Stomach (tissue), 8 donors: ENCODE measurements at regions not wholly inside any gene's neighbourhood (a gene's known extent, or its start where the extent isn't known, plus 50 kb on each side); places are given as distances from the start of the nearest gene placed in this dataset.

Source experiments
- DNase-seq, 2 donors: peaks; one replicate each; pipeline versions ENCODE4 v3.0.0 to v3.0.0-alpha.2; 2013 to 2019
- H3K27ac ChIP-seq, 5 donors: fragments of 200-600 bp in 4 of 5; sonication (generic) in 4 of 5; one replicate each; pipeline ENCODE4 v1.5.1; 2013 to 2019; ENCODE audit warnings: mild to moderate bottlenecking in 1 of 5, moderate library complexity in 1 of 5
- H3K27me3 ChIP-seq, 3 donors: fragments of 200-600 bp; sonication (generic); one replicate each; pipeline ENCODE4 v1.5.1; 2017 to 2019; ENCODE audit warnings: mixed run types in 1 of 3
- H3K36me3 ChIP-seq, 4 donors: fragments of 200-600 bp; sonication (generic); 1 replicate in 3 of 4; 2 replicates in 1 of 4; pipeline ENCODE4 v1.5.1; 2016 to 2019
- H3K4me1 ChIP-seq, 4 donors: fragments of 200-600 bp; sonication (generic); one replicate each; pipeline ENCODE4 v1.5.1; 2016 to 2019
- H3K4me3 ChIP-seq, 4 donors: fragments of 200-600 bp; sonication (generic) in 3 of 4; one replicate each; pipeline ENCODE4 v1.5.1; 2016 to 2019; ENCODE audit warnings: mild to moderate bottlenecking in 1 of 4
- H3K9me3 ChIP-seq, 4 donors: fragments of 200-600 bp; sonication (generic); one replicate each; pipeline ENCODE4 v1.5.1; 2016 to 2019
- EP300 ChIP-seq: sonication (generic); formaldehyde crosslinking; IDR thresholded peaks from one replicate; pipeline ENCODE4 v1.6.1; 2017; ENCODE audit warnings: antibody characterized with exemption
- POLR2A ChIP-seq, 4 donors: fragments of 450-650 bp; IDR thresholded peaks; one replicate each; pipeline ENCODE4 v1.6.1; 2016; ENCODE audit warnings: antibody characterized with exemption in 4 of 4, control low read depth in 2 of 4, mild to moderate bottlenecking in 1 of 4, moderate library complexity in 1 of 4
- POLR2AphosphoS5 ChIP-seq, 3 donors: sonication (generic); formaldehyde crosslinking; IDR thresholded peaks; one replicate each; pipeline ENCODE4 v1.6.1; 2016; ENCODE audit warnings: antibody characterized with exemption in 3 of 3
- WGBS, 5 donors: extraction: QIAGEN DNeasy Blood & Tissue Kit in 3 of 5; methylation state at CpG; one replicate each; pipeline versions ENCODE4 v1.1.5 to v1.1.7; 2013 to 2018; 5-methylcytosine and 5-hydroxymethylcytosine counted together
- intact Hi-C: fragments of 100-400 bp; cut with DNase I; formaldehyde crosslinking; loops from one replicate; pipeline ENCODE4 v1.15.1; 2023; ENCODE audit warnings: low total_unique reads
- TF ChIP-seq, protein P1 (sequence below), 7 experiments: fragments of 450-650 bp in 4 of 7; fragments of 200-600 bp in 3 of 7; sonication (generic) in 3 of 7; IDR thresholded peaks; one replicate each; pipeline ENCODE4 v1.5.1; 2016 to 2019; ENCODE audit warnings: antibody characterized with exemption in 7 of 7, control low read depth in 2 of 7, mild to moderate bottlenecking in 1 of 7
- donor health status: healthy with polysubstance abuse.
- donor health status: Bipolar disorder and iron deficiency.
- donor health status: healthy.

DNA sequence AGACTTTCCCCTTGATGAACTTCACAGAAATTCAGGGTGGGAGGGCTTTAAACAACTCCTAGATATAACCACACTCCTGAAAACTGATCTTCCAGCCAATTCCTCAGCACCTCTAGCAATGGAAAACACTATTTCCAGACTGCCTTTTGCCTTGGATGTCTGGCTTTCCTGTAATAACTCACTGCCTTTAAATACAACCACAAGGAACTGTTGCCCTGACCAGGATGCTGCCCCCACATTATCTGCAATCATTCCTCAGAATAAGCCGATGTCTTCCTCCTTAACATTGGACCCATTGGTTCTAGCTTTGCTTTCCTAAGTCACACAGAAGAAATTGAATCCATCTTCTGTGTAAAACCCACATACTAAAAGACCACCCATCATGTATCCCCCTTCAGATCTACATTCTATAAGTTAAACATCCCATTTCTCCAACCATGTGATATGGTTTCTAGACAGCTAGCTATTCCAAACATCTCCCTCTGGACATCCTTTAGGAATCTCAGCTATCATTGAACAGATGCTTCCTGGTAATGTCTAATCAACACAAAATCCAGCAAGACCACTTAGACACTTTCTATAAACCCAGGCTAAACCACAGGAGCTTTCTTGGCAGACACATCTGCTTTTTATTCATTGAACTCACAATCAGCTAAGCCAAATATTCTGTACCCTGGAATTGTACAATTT is 95.9 kb upstream of the KCNQ5 start:
- WGBS, 5 donors: 50 to 81% (median 70%) methylated on average over 1 of the region's 1 CpG
- no peak for DNase-seq
- Histone ChIP-seq H3K9me3 (no peaks in the 10 kb centered on the region), H3K4me3 (no peak overlapping the region), H3K27me3 (no peaks in the 10 kb centered on the region), H3K27ac (no peak overlapping the region), H3K4me1 (no peaks in the 10 kb centered on the region), H3K36me3 (no peaks in the 10 kb centered on the region)
- intact Hi-C loops: no loop called here
- TF ChIP-seq, protein P1, sequence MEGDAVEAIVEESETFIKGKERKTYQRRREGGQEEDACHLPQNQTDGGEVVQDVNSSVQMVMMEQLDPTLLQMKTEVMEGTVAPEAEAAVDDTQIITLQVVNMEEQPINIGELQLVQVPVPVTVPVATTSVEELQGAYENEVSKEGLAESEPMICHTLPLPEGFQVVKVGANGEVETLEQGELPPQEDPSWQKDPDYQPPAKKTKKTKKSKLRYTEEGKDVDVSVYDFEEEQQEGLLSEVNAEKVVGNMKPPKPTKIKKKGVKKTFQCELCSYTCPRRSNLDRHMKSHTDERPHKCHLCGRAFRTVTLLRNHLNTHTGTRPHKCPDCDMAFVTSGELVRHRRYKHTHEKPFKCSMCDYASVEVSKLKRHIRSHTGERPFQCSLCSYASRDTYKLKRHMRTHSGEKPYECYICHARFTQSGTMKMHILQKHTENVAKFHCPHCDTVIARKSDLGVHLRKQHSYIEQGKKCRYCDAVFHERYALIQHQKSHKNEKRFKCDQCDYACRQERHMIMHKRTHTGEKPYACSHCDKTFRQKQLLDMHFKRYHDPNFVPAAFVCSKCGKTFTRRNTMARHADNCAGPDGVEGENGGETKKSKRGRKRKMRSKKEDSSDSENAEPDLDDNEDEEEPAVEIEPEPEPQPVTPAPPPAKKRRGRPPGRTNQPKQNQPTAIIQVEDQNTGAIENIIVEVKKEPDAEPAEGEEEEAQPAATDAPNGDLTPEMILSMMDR (IDR thresholded peaks at IDR 0.05): no peak
- no peak for TF ChIP-seq POLR2AphosphoS5 (IDR thresholded peaks at IDR 0.05)
- TF ChIP-seq POLR2A (IDR thresholded peaks at IDR 0.05): no peak
- no peak for TF ChIP-seq EP300

DNA sequence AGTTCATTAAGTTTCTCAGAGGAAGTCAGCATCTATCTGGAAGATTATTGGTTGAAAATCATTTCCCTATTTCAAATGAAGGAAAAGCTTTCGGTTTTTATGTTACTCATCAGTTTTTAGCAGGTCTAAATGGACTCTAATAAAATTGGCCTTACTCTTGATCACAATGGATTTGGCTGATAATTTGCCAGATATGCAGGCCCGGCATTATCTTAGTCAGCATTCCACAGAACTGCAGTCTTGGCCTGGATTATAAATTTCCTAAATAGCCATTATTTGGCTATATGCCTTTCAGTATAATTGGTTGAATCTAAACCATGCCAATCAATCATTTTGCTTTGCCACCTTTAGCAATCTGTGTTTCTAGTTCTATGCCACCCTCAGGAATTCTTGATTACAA is 91.7 kb upstream of the KCNQ5 start:
- intact Hi-C loops: no loop called here
- Histone ChIP-seq H3K27me3 (peaks cover 0 to 9% (median 0%) of the 10 kb centered on the region in 3 donors), H3K36me3 (no peaks in the 10 kb centered on the region), H3K9me3 (no peaks in the 10 kb centered on the region), H3K27ac (no peak overlapping the region), H3K4me1 (no peaks in the 10 kb centered on the region), H3K4me3 (no peak overlapping the region)
- 46 to 58% (median 51%) methylated on average over 2 of the region's 2 CpGs for WGBS, 5 donors
- DNase-seq: no peak
- TF ChIP-seq POLR2A (IDR thresholded peaks at IDR 0.05): no peak
- TF ChIP-seq, protein P1 (IDR thresholded peaks at IDR 0.05): no peak
- no peak for TF ChIP-seq POLR2AphosphoS5 (IDR thresholded peaks at IDR 0.05)
- no peak for TF ChIP-seq EP300

DNA sequence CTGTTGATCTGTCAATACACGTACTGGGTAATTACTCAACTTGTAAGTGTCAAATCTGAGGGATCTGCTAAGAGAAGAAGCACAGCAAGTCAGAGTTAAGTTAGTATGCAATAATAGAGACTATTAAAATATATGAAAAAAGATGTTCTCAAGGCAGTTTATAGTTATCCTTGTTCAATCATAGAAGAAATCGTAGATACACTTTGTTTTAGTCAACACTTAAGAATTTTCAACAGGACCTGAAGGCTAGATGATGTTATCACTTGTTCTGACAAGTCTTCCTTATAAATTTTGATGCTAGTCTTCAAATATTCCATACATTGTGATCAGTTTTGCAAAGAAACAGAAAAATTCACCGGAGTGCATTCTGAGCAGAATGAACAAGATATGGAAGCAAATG is 91.1 kb upstream of the KCNQ5 start:
- Histone ChIP-seq H3K27me3 (peaks cover 0 to 9% (median 0%) of the 10 kb centered on the region in 3 donors), H3K4me1 (no peaks in the 10 kb centered on the region), H3K4me3 (no peak overlapping the region), H3K9me3 (no peaks in the 10 kb centered on the region), H3K27ac (no peak overlapping the region), H3K36me3 (no peaks in the 10 kb centered on the region)
- no peak for DNase-seq
- 64 to 74% (median 69%) methylated on average over 3 of the region's 3 CpGs for WGBS, 5 donors
- TF ChIP-seq, protein P1 (IDR thresholded peaks at IDR 0.05): no peak
- no peak for TF ChIP-seq POLR2AphosphoS5 (IDR thresholded peaks at IDR 0.05)
- TF ChIP-seq EP300: no peak
- no peak for TF ChIP-seq POLR2A (IDR thresholded peaks at IDR 0.05)
- intact Hi-C loops: no loop called here

GRCh38 chr6:72533606-72534005 is 88.3 kb upstream of the KCNQ5 start:
- DNase-seq: no peak
- intact Hi-C loops: no loop called here
- TF ChIP-seq POLR2AphosphoS5 (IDR thresholded peaks at IDR 0.05) (no peak), EP300 (no peak), POLR2A (IDR thresholded peaks at IDR 0.05) (no peak)
- TF ChIP-seq, protein P1 (IDR thresholded peaks at IDR 0.05): no peak

More at GRCh38 chr6:72533606-72534005, 88.3 kb upstream of the KCNQ5 start:
- Histone ChIP-seq H3K4me1 (no peaks in the 10 kb centered on the region), H3K36me3 (no peaks in the 10 kb centered on the region), H3K27ac (no peak overlapping the region), H3K27me3 (peaks cover 0 to 9% (median 0%) of the 10 kb centered on the region in 3 donors), H3K4me3 (no peak overlapping the region), H3K9me3 (no peaks in the 10 kb centered on the region)
